ENCODE measurements at regions not wholly inside any gene's neighbourhood (a gene's known extent, or its start where the extent isn't known, plus 50 kb on each side); places are given as distances from the start of the nearest gene placed in this dataset.
A peak's percentile ranks its signal among the peaks of the same experiment; 100 is the strongest.
"Not testable (repeated sequence)": the region's sequence is repeated elsewhere in the genome, so short reads cannot be mapped to it uniquely, and the experiment has no call there.

DNA sequence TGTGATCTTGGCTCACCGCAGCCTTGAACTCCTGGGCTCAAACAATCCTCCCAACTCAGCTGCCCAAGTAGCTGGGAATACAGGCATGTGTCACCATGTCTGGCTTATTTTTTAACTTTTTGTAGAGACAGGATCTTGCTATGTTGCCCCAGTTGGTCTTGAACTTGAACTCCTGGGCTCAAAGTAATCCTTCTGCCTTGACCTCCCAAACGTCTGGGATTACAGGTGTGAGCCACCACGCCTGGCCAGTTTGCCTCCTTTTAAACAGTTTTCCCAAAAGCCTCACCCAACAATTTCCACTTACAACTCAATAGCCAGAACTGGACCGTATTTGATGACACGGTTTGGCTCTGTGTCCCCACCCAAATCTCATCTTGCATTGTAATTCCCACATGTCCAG, 85.4 kb upstream of the FOXN2 start:
- intact Hi-C loops (cut with DNase I): no loop called here
- DNase-seq: no peak

DNA sequence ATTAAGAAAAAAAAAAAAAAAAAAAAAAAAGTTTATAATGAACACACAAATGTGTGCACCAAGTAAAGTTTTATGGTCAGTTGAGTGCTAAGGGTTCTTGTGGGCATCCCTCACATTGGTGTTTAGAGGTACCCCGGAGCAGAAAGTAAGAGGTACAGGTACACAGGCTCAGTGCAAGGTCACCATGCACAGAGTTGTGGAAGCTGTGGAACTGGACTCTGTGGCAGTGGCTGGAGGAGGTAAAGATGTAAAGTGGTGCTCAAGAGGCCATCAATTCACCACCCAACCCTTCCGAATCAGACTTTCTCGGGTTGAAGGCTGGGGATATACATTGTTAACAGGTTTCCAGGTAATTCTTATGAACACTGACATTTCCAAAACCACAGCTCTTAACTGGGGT, 83.6 kb upstream of the FOXN2 start:
- DNase-seq: no peak
- intact Hi-C loops (cut with DNase I): no loop called here

DNA sequence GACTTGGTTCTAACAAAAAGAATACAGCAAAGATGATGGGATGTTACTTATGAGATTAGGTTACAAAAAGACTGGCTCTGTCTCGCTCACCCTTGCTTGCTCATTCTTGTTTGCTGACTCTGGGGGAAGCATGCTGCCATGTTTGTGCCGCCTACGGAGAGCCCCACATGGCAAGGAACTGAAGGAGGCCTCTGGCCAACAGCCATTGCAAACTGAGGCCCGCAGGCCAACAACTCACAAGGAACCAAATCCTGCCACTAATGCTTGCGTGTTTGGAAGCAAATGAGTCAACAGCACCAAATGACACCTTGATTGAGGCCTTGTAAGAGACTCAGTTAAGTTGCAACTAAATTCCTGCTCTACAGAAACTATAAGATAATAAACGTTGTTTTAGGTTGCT, 82.1 kb upstream of the FOXN2 start:
- intact Hi-C loops (cut with DNase I): no loop called here
- no peak for DNase-seq

DNA sequence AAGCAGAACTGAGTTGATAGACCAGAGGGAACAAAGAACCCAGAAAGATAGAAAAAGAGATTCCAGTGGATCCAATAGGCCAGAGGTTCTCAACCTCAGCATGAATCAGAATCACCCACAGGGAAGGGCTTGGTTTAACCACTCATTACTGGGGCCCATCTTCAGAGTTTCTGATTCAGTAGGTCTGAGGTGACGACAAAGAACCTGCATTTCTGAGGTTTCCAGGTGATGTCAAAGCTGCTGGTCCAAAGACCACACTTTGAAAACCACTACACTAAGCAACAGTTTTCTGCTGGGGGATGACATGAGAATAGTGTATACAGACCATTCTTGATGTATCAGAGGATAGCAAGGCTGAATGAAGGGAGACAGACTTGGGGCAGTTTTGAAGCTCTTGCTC, 81.5 kb upstream of the FOXN2 start:
- no peak for DNase-seq
- intact Hi-C loops (cut with DNase I): no loop called here

DNA sequence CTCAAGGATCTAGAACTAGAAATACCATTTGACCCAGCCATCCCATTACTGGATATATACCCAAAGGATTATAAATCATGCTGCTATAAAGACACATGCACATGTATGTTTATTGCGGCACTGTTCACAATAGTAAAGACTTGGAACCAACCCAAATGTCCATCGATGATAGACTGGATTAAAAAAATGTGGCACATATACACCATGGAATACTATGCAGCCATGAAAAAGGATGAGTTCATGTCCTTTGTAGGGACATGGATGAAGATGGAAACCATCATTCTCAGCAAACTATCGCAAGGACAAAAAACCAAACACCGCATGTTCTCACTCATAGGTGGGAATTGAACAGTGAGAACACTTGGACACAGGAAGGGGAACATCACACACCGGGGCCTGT, 80.7 kb upstream of the FOXN2 start:
- intact Hi-C loops (cut with DNase I); DNase-seq: not testable (repeated sequence)

DNA sequence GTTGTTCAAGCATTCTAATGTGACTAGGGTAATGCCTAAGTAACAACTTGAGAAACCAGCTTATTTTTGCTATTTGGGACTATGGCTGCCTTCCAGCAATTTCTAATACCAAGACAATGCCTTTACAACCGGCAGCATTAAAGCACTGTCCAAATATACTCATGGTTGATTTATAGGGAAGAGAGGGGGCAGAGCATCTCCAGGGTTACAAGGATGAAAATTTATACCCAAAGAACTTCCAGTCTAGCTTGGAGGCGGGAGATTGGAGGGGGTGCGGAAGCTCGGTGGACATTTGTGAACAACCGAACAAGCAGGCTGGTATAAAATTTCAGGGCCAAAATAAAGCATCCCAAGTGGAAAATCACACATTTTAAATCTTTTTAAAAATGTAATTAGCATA, 79.4 kb upstream of the FOXN2 start:
- no peak for DNase-seq
- intact Hi-C loops (cut with DNase I): no loop called here

DNA sequence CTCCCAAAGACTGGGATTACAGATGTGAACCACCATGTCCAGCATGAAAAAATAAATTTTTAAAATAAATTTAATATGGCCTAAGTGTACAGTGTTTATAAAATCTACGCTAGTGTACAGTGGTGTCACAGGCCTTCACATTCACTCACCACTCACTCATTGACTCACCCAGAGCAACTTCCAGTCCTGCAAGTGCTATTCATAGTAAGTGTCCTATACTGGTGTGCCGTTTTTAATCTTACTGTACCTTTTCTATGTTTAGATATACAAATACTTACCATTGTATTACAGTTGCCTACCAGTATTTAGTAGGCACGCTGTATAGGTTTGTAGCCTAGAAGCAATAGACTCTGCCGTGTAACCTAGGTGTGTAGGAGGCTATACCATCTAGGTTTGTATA, 76.1 kb upstream of the FOXN2 start:
- intact Hi-C loops (cut with DNase I): no loop called here
- no peak for DNase-seq

DNA sequence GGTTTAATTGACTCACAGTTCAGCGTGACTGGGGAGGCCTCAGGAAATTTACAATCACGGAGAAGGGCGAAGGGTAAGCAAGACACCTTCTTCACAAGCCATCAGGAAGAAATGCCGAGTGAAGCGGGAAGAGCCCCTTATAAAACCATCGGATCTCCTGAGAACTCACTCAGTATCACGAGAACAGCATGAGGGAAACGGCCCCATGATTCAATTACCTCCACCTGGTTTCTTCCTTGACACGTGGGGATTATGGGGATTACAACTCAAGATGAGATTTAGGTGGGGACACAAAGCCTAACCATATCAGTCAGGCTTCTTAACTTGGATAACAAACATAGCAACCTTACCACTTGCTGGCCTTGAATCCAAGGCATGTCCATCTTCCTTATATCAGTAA, 73.6 kb upstream of the FOXN2 start:
- intact Hi-C loops (cut with DNase I): no loop called here
- no peak for DNase-seq

DNA sequence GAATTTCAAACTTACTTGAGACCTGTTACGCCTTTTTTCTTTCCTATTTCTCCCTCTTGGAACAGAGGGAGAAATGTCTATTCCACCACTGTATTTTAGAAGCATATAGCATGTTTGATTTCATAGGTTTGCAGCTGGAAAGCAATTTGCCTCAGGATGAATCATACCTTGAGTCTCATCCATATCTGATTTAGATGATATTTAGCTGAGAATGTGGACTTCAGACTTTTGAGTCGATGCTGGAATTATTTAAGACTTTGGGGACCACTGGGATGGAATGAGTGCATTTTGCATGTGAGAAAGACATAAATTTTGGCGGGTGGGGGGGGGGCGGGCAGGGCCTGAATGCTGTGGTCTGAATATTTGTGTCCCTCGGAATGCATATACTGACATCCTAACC, 67.3 kb upstream of the FOXN2 start:
- intact Hi-C loops (cut with DNase I): no loop called here
- DNase-seq: no peak

DNA sequence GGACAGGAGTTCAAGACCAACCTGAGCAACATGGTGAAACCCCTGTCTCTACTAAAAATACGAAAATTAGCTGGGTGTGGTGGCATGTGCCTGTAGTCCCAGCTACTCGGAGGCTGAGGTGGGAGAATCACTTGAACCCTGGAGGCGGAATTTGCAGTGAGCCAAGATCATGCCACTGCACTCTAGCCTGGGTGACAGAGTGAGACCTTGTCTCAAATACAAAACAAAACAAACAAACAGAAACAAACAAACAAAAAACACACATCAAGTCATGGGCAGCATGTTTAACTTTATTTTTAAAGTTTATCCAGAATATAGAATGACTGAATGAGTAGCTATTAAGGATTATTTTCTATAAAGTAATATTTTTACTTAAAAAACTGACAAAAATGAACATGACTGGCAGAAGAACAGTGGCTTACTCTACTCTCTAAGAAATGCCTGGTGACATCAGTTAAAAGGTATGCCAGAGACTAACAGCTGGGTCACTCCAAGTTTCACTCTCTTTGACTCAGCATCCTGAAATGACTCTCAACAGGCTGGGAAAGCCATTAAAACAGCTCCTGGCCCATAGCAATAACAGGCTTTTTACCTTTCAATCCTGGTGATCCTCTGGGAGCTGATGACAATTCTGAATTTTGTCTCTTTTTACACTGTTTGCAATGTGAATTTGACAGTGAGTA, 66.1 kb upstream of the FOXN2 start:
- no peak for DNase-seq
- intact Hi-C loops (cut with DNase I): no loop called here

DNA sequence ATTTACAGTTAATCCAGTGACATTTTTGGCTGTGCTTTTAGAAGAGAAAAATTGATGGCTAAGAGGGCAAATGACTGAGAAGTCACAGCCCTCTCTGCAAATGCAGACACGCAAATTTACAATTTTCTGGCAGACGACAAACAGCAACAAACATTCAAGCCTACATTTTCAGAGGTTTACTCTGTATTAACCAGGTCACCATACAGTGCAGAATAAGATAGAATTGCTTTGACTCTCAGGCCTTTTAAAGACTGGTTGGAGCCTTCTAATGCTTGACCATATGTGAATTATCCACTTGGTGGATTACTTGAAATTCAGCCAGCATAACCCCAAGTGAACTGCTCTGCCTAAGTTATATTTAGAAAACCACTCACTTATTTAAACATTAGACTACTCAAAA, 65.5 kb upstream of the FOXN2 start:
- DNase-seq: no peak

DNA sequence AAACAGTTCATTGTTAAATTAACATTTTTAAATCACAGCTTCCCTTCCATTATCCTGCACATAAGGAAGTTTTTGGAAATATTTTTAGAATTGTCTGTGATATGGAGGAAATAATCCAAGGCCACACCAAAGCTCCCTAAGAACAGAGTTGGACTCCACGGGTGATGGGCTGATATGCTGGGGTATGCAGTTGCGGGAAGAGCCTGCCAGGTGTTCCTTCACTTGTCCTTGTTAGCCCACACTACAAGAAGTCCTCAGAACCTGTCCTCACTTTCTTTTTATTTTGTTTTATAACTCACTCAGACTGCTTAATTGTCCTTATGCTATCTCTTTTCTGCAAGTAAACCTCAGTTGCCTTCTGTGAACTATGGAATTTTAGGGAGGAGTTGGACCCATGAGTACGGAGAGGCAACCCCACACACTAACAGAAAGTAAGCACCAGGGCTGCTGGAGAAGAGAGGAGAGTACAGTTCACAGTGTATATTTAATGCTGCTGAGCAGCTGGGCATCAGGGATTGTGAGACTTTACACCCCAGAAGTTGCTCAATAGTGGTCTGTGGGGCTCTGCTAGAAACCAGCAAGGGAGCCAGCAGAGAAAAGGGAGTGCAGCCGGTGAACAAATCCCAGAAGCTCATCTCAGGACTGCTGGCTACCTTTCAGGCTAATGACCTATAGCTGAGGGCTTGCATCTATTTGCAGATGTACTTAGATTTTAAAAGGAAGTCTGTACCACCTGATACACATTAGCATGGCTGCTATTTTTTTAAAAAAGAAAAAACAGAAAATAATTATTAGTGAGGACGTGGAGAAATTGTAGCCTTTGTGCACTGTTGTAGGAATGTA, 64.6 kb upstream of the FOXN2 start:
- intact Hi-C loops (cut with DNase I): no loop called here
- DNase-seq: peak in 5 of 42 donors; percentile 3 to 46 (median 6)

More for the DNA sequence above, 65.5 kb upstream of the FOXN2 start:
- intact Hi-C loops (cut with DNase I): no loop called here

DNA sequence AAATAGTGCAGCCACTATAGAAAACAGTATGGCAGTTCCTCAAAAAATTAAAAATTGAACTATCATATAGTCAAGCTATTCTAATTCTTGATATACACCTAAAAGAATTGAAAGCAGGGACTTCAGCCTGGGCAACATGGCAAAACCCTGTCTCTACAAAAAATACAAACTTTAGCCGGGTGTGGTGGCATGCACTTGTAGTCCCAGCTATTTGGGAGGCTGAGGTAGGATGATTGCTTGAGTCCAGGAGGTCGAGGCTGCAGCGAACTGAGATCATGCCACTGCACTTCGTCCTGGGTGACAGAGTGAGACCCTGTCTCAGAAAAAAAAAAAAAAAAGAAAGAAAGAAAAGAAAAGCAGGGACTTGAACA, 64.0 kb upstream of the FOXN2 start:
- no peak for DNase-seq
- intact Hi-C loops (cut with DNase I): no loop called here

DNA sequence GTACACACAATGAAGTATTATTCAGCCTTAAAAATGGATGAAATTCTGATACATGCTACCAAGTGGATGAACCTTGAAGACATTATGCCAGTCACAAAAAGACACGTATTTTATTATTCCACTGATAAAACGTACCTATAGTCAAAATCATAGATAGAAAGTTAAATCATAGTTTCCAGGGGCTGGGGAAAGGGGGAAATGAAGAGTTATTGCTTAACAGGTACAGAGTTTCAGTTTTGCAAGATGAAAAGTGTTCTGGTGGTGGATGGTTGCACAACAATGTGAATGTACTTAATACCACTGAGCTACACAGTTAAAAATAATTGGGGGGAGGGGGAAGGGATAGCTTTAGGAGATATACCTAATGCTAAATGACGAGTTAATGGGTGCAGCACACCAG, 63.5 kb upstream of the FOXN2 start:
- intact Hi-C loops (cut with DNase I): no loop called here
- DNase-seq: no peak

DNA sequence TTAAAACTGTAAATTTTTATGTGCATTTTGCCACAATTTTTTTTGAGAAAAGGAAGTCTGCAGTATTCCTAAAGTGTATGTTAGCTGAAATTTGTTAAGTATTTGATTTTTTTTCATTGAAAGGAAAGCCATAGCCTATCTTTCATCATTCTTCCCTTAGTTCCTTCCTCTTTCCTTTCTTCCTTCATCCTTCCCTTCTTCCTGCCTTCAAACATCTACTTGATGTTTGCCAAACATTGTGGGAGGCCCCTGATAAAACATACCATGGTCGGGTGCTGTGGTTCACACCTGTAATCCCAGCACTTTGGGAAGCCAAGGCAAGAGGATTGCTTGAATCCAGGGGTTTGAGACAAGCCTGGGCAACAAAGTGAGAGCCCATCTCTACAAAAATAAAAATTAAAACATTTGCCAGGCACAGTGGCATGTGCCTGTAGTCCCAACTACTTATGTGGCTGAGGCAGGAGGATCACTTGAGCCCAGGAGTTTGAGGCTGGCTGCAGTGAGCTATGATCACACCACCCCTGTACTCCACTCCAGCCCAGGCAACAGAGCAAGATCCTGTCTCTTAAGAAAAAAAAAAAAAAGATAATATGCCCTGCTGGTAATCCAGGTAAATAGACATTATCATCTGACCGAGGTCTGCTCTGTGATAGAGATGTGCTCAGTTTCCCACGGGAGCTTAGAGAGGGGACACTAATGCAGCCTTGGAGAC, 62.9 kb upstream of the FOXN2 start:
- DNase-seq: no peak
- intact Hi-C loops (cut with DNase I): no loop called here

DNA sequence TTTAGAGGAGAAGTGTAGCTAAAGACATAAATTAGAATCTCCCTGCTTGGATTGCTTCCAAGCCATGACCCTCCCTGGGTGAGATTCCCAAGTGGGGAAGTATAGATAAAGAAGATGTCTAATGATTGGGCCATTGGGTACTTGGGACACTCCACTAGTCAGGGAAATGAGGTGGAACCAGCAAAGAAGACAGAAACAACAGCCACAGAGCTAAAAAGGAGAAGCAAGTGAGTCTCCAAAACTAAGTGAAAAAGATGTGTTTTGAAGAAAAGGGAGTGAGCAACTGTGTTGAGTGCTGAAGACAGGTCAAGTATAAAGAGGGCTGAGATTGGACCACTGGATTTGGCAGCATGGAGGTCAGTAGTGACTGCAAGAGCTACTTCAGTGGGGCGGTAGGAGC, 61.2 kb upstream of the FOXN2 start:
- no peak for DNase-seq
- intact Hi-C loops (cut with DNase I): no loop called here

DNA sequence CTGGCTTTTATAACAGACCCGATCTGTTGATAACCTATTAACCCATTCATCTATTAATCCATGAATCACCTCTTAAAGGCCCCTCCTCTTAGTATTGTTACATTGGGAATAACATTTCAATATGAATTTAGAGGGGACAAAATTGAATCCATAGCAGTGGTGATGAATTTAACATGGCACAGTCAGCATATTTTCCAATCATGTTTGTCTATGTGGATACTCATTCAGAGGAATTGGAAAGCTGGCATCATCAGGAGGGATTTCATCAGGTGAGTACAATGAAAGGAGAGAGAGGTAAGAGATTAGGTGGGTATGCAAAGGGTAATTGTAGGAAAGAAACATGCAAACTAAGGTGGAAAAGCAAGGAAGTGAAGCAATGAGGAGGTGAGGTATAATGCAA, 59.6 kb upstream of the FOXN2 start:
- DNase-seq: no peak
- intact Hi-C loops (cut with DNase I): no loop called here

DNA sequence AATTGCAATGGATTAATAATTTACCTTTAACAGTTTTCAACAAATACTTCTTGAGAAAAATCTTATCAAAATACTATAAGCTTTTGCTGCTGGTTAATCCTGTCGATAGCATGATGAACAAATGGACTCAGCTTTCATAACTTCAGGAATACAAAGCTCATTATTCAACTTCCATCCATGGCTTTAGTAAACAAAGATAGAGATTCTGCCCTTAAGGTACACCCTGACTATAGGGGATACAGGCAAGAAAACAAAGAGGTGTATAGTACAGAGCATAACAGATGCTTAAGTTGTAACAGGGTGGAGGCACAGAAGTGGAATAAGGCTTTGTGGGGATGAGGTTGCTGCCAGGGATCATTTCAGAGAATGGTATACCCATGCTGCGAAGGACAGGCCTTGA, 57.0 kb upstream of the FOXN2 start:
- DNase-seq: no peak
- intact Hi-C loops (cut with DNase I): no loop called here

DNA sequence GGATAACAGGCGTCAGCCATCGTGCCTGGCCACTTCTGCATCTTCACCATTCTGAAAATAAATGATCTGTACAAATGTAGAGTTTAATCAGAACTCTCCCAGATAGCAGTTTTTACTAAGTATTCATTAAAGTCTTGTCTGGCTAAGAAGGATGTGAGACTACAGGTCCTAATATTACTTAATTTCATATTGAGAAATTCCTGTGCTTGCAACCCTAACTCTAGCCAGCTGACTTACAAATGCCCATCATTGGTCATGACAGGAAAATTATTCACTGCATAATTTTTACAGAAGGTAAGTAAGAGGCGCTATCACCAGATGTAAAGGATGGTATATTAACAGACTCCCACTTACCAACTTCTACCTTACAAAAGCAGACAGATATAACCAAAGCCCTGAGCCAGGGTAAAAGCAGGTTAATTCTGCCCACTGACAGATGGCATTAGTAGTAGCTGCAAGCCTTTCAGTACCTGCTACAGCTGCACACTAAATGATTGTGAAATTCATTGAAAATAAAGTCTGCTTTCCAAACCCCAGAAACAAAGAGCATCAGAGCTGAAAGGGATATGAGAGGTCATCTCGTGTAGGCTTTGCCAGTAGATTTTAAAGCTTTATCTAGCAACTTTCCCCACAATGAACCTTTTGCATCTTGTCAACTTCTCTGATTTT, 55.9 kb upstream of the FOXN2 start:
- DNase-seq: no peak
- intact Hi-C loops (cut with DNase I): no loop called here

DNA sequence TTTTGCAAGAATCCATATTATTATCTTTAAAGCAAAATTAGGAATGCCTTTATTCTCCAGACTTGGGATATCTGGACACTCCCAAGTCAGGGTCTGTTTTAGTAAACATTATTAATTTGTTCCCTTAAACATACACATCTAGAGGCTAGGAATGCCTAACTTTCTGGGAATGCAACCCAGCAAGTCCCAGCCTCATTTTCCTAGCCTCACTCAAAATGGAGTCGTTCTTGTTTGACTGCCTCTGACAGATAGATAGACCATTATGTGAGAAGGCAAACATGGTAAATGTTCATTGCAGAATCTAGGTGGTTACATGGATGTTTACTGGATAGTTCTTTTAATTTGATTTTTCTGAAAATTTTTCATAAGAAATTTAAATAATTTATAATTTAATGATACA, 54.7 kb upstream of the FOXN2 start:
- intact Hi-C loops (cut with DNase I): no loop called here
- DNase-seq: no peak
